Esophagus muscularis mucosa (tissue), 4 donors: ENCODE measurements at regions not wholly inside any gene's neighbourhood (a gene's known extent, or its start where the extent isn't known, plus 50 kb on each side); places are given as distances from the start of the nearest gene placed in this dataset.

Experiments used
- CTCF ChIP-seq, 3 experiments: fragments of 200-600 bp in 2 of 3; fragments of 450-650 bp in 1 of 3; sonication (generic) in 2 of 3; IDR thresholded peaks; one replicate each; pipeline ENCODE4 v1.5.1; 2017 to 2019; ENCODE audit warnings: antibody characterized with exemption in 3 of 3, mild to moderate bottlenecking in 2 of 3, moderate library complexity in 1 of 3
- EP300 ChIP-seq: sonication (generic); formaldehyde crosslinking; IDR thresholded peaks from one replicate; pipeline ENCODE4 v1.6.1; 2017; ENCODE audit warnings: antibody characterized with exemption
- POLR2AphosphoS5 ChIP-seq, 2 donors: sonication (generic); formaldehyde crosslinking; IDR thresholded peaks; one replicate each; pipeline ENCODE4 v1.6.1; 2017; ENCODE audit warnings: antibody characterized with exemption in 2 of 2

- TF ChIP-seq CTCF (IDR thresholded peaks at IDR 0.05): no peak
- no peak for TF ChIP-seq POLR2AphosphoS5 (IDR thresholded peaks at IDR 0.05)
- TF ChIP-seq EP300: no peak
These were observed 108.3 kb upstream of the FAM20C start for GRCh38 chr7:83861-84632.
